ENCODE measurements at regions not wholly inside any gene's neighbourhood (a gene's known extent, or its start where the extent isn't known, plus 50 kb on each side); places are given as distances from the start of the nearest gene placed in this dataset.
"Not testable (repeated sequence)": the region's sequence is repeated elsewhere in the genome, so short reads cannot be mapped to it uniquely, and the experiment has no call there.

DNA sequence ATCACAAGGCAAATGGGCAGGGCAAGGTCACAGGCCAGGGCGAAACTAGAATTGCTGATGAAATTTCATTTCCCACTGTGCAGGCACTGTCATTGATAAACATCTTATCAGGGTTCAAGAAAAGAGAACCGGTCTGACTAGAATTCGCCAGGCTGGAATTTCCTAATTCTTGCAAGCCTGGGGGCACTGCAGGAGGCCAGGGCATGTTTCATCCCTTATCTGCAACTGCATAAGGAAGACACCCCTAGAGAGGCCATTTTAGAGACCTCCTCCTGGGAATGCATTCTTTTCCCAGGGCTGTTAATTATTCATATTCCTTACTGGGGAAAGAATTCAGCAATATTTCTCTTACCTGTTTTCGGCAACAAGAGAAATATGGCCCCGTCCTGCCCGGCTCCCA, 266.2 kb upstream of the CYLC2 start:
- DNase-seq (ENCODE audit: low spot score) = no peak

DNA sequence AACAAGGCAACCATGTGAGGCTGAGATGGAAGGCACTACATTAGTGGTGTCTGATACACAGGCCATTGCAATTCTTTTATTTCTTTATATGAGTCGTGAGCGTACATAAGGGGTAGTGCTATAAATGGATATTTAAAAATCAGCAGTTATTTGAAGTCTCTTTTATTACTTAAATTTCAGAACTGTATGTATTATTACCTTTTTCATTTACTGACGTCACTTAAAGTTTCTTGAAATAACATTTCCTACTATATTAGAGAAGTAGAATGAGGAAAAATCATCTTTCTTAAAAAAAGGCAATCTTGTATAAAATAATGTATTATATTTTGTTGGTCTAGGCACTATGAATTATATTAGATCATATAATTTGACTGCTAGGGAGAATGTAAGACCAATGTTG, 280.9 kb upstream of the CYLC2 start:
- no peak for DNase-seq (ENCODE audit: low spot score)

DNA sequence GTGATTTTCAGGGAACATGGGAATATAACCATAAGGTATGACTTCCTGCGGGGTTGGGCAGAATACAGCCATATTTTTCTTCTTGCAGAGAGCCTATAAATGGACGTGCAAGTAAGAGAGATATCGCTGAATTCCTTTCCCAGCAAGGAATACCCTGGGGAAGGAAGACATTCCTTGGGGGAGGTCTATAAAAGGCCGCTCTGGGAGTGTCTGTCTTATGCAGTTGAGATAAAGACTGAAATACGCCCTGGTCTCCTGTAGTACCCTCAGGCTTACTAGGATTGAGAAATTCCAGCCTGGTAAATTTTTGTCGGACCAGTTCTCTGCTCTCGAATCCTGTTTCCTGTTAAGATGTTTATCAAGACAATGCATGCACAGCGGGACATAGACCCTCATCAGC, 282.2 kb upstream of the CYLC2 start:
- DNase-seq (ENCODE audit: low spot score) = not testable (repeated sequence)

DNA sequence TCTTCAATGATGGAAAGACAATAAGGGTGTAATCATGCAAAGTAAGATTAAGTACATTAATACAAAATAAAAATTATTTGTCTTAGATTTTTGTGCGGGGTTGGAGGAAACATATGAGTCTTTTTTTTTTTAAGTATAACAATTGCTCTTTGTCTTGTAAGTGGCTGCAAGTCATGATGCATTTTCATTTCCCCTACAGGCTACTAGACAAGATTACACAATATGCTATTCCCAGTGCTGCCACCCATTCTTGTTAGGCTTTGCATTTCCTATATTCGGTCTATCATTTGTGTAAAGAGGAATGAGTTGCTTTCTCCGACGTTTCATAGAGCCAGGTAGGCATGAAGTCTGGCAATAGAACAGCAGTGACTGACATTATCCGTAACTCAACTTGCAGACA, 294.2 kb upstream of the CYLC2 start:
- no peak for DNase-seq (ENCODE audit: low spot score)

DNA sequence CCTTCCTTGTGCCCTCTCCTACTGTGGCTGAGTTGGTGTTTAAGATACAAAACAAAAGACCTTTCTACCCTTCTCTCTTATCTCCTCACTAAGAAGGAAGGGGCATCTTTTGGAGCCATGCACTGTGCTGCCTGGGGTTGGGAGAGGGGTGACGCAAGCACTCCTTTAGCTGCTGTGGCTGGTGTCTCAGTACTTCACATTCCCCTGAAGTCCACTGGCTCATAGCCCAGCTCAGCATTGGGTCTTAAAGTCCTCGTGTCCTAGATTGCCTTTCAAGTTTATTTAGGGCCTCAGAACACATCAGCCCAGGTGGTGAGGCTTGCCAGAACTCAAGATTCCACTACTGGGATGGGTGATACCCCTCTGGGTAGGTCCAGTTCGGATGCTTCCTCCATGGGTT, 325.9 kb upstream of the CYLC2 start:
- no peak for DNase-seq (ENCODE audit: low spot score)

DNA sequence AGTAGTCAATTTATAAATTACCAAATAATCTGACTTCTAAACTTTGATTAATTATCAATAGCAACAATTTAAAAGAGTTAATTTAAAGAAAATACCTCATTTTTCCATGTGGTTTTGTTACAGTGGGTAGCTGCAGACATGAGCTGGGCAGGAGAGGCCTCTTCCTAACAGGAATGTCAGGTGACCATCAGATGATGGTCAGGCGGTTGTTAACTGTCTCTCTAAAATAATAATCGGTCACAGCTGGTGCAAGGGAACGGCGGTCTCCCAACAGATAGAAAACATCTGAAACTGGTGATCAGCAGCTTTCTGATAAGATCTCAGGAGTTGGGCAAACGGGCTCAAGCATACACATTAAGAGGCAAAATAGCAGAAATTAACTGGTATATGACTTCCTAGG, 342.7 kb upstream of the CYLC2 start:
- no peak for DNase-seq (ENCODE audit: low spot score)

DNA sequence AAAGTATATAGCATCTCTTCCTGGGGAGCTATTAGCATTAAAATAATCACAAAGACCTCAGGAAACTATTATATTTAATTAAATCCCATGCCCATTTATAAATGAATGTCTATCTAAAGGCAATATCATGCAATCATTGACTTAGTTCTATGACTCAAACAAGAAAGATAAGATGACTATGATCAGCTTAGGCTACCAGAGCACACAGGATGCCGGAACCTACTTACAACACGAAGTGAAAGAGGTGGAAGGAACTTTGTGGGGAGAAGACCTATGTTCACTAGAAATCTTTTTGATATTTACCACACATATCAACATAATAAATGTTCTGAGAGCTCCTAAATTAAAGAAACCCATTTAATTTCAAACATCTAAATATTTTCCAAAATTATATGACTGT, 344.2 kb upstream of the CYLC2 start:
- no peak for DNase-seq (ENCODE audit: low spot score)

DNA sequence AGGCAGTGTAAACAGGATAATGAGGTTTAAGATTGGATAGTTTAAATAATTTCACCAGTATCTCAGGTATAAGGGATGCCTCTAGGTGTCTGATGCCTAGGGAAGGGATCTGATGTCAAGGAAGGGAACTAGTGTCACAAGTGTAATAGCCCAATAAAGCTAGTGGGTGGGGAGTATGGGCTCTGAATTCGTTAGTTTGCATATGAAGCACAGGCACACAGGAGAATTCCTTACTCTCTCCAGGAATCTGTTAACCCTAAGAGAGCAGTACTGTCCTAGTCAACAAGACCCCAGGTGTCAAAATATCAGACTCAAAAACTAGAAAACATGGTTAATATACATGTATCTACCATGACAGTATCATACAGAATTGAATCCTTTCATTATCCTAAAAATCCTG, 352.5 kb upstream of the CYLC2 start:
- no peak for DNase-seq (ENCODE audit: low spot score)

DNA sequence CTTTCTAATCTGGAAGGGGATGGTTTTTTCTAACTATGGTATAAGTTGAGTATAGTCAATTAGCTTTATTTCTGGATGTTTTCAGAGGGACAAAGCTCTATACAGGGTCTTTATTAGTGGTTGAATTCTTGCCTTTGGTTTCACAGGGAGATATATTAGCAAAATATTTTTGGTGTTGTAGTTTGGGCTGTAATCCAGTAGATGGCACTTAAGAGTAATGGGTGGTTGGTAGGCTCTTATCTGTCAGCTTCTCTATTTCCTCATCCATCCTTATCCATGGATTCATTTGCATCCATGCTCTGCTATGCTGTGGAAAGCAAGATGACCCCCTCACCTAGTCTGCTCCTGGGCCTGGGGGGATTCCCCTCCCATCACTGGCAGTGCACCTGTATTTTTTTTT, 363.6 kb upstream of the CYLC2 start:
- no peak for DNase-seq (ENCODE audit: low spot score)

DNA sequence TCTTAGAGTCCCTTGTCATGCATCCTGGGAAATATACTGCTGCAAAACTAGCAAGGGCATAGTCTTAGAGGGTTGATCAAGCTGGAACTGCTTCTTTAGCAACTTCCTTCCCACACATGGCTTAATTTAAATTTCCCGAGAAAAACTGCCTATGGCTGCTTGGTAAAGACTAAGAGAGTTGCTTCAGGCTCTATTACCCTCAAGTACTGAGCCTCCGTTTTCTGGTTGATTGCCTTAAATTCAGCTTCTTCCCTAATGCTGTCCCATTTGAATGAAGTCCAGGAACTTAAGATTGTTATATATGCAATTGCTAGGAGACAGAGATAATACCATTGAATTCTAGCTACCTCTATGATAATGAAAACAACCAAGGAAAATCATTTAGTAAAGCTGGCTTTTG, 385.7 kb upstream of the CYLC2 start:
- DNase-seq (ENCODE audit: low spot score) = no peak

DNA sequence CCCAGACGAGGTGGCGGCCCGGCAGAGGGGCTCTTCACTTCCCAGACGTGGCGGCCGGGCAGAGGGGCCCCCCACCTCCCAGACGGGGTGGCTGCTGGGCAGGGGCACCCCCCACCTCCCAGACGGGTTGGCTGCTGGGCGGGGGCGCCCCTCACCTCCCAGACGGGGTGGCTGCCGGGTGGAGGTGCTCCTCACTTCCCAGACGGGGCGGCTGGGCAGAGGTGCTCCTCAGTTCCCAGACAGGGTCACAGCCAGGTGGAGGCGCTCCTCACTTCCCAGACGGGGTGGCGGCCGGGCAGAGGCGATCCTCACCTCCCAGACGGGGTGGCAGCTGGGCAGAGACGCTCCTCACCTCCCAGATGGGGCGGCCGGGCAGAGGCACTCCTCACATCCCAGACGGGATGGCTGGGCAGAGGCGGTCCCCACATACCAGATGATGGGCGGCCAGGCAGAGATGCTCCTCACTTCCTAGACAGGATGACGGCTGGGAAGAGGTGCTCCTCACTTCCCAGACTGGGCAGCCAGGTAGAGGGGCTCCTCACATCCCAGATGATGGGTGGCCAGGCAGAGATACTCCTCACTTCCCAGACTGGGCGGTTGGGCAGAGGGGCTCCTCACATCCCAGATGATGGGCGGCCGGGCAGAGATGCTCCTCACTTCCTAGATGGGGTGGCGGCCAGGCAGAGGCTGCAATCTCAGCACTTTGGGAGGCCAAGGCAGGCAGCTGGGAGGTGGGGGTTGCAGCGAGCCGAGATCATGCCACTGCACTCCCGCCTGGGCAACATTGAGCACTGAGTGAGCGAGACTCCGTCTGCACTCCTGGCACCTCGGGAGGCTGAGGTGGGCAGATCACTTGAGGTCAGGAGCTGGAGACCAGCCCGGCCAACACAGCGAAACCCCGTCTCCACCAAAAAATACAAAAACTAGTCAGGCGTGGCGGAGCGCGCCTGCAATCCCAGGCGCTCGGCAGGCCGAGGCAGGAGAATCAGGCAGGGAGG, 391.6 kb upstream of the CYLC2 start:
- DNase-seq (ENCODE audit: low spot score) = not testable (repeated sequence)

DNA sequence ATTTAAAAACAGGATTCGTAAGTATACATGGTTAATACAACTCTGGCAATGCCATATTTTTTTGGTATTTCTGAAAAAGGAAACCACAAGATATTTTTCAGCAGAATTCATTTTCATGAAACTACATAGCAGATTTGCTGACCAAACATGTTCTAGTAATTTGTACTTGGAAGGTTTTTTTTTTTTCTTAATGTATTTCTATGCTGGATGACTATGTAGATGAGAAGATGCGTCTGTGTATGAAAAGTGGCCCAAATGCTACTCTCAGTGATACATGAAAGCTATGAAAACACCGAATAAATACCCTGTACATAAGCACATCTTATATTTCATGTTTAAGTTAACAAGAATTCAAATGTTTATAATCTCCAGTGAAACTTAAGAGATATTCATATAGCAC, 400.9 kb upstream of the CYLC2 start:
- DNase-seq (ENCODE audit: low spot score) = no peak

DNA sequence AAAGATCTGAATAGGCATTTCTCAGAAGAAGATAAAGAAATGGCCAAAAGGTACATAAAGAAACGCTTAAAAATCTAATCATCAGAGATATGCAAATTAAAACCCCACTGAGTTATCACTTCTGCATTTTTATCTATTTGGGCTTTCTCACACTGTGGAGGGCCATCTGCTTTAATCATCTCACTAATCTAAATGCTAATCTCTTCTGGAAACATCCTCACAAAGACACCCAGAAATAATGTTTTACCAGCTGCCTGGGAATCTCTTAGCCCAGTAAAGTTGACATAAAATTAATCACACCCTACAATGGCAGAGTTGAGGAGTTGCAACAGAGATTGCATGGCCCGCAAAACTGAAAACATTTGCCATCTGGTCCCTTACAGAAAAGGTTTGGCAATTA, 407.9 kb upstream of the CYLC2 start:
- no peak for DNase-seq (ENCODE audit: low spot score)

DNA sequence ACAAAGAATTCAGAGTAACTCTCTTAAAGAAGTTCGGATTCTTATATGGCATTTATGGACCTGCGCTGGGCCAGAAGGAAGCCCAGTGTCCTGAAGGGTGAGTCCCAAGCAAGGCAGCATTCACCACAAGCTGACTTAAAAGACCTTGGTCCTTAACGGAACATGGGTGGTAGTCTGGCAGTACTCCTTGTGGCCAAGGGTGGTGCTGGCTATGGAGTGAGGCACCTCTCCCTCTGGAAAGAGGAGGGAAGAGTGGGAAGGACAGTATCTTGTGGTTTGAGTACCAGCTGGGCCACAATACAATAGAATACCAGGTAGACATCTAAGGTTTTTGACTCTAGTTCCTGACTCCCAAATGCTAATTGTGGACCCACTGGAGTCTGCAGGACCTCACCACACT, 425.7 kb upstream of the CYLC2 start:
- DNase-seq (ENCODE audit: low spot score) = no peak

DNA sequence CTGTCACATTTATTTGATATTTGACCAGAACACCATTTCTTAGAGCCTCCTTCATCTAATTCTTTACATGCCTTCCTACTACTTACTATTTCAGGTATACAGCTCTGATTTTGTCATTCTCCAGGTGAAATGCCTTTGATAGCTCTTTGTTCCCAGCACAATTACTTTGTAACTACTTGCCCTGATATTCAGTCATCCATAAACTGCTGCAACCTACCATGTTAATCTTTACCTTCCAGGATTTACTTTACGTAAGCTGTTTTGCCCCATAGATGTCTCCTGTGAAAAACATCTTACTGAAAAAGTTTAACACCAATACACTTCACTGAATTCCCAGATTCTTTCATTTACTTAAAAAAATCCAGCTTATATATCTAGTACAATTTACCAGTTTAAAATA, 443.8 kb upstream of the CYLC2 start:
- DNase-seq (ENCODE audit: low spot score) = no peak

DNA sequence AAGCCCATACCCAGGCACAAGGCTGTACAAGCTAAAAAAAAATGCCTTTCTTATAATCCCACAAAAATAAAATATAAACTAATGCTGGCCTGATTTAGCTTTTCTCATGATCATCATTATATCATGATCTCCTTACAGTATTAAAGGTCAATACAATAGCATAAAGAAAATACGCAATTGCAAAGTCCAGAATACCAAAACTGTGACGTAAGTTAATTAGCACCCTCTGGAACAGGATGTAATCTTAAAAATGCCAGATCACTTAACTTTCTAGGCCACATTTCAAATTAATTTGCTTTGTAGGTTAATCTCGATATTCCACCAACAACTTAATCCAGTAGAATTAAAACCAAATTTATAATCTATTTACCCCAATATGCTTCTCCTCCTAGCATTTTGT, 444.2 kb upstream of the CYLC2 start:
- no peak for DNase-seq (ENCODE audit: low spot score)

DNA sequence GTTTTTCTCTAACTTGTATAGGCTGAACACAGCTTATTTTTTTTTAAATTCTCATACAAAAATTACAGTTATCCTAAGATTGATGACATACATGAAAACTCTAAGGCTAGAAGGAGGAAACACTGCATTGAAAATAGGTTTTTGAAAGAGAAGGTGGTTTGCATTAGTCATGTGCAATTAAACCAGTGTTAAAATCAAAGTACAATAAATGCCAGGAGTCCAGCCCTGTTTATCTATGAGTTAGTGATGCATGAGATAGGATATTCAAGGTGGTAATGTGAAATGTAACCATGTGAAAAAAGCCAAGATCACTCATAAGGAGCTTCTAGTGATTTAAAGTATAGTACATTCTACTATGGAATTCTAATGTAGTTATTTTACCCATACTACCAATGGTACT, 444.9 kb upstream of the CYLC2 start:
- no peak for DNase-seq (ENCODE audit: low spot score)

DNA sequence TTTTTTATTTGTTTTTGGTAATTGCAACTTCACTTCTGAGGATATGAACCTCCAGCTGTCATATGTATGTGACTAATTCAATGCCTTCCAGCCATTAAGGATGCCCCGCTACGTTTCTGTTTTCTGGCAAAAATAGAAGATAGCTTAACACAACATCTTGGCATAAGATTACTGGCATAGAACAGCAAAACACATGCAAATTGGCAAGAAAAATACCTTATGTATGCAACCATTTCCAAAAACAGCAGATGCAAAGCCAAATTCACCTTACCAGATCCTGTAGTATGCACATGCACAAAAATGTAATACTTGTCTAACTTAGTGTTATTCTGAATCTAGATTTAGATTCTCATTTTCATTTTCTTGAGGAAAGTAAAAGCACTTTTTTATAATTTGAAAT, 461.1 kb upstream of the CYLC2 start:
- peak; percentile 21 for DNase-seq (ENCODE audit: low spot score)

DNA sequence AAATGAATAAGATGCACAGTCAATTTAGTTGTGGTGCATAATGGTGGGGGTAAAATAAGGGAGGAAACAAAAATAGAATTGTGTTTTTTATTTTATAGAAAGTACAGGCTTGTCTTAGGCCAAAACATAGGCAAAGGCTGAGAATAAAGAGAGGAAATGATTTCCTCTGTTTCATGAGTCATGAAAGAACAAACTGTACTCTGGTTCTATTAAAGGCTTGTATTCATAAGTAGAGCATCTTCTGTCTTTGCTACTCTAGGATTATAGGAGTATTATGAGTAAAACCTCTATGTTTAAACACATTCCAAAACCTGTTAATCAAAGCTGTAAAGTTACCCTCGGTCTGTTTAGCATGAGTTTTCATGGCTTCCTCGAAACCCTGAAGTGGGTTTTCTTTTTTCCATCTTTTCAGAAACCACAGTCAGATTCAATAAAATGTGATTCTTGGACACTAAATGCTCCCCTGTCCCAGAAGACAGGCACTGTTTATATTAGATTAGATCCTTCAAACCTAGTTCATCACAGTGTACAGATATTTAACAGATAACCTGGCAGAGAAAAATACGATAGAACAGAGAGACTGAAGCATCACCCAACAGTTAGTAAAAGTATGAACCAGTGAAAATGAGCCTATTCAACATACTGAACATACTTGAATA, 473.9 kb upstream of the CYLC2 start:
- DNase-seq (ENCODE audit: low spot score) = no peak

DNA sequence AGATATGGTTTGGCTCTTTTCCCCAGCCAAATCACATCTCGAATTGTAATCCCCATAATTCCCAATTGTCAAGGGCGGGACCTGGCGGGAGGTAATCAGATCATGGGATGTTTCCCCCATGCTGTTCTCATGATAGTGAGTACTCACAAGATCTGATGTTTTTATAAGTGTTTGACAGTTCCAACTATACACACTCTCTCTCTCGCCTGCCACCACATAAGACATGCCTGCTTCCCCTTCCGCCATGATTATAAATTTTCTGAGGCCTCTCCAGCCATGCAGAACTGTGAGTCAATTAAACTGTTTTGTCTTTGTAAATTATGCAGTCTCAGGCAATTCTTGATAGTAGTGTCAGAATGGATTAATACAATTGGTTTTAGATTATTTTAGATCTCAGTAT, 475.7 kb upstream of the CYLC2 start:
- DNase-seq (ENCODE audit: low spot score) = no peak

DNA sequence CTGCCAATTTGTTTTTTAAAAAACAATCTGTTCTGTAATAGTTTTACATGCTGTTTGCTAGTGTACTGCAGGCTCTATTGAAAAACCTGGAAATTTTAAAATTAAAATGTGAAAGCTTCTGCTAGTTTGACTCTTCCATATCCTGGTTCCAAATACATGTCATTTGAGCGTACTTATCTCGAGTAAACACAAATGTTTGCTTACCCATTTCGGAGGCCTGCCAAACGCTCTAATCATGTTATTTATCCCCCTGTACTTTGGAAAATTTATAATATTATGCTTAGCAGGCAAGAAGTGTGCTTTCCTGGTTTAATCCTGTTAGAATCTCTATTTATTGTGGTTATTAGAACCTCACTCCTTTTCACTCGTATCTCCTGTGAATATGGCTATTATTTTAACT, 476.8 kb upstream of the CYLC2 start:
- DNase-seq (ENCODE audit: low spot score) = no peak

DNA sequence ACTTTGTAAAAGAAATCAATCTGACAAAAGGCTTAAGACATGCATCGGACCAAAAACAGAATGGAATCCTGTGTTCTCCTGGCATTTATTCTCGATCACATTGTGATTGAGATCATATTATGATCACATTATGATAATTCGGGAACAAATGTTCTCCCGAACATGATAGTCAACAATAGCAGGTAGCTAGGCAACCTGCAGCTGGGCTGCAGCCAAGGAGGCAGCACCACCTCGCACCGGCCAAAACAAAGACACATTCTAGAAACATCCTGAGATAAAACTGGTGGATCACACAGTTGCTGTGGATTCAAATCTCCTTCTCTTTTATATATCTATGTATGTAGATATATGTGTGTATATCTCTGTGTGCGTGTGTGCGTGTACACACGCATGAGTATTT, 480.6 kb upstream of the CYLC2 start:
- no peak for DNase-seq (ENCODE audit: low spot score)

DNA sequence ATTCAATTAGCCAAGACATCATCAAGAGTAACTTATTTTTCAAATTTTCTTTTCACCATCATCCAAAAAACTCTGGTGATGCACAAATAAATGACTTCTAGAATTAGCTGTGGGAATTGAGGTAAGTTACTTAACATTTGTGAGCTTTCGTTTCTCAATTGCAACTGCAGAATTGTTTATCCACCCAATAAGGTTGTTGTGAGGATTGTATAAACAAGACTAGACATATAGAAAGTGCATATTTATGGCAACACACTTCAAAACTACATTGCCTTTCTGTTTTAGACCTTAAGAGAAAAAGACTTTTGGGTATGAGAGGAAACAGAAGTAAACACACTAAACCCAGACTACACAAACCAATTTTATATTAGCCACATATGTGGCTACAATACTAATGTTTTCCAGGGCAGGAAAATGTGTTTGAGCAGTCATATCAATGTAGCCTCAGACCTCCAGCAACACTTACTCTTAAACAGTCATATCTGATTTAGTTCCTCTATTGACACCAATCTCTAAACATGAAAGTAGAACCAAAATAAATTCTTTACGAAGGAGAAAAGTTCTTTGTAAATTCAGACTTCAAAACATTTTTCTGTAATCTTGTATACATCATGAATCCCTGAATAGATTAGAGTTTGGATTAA, 488.0 kb upstream of the CYLC2 start:
- DNase-seq (ENCODE audit: low spot score) = no peak
